RWPE1 (cell line): ENCODE measurements at regions not wholly inside any gene's neighbourhood (a gene's known extent, or its start where the extent isn't known, plus 50 kb on each side); places are given as distances from the start of the nearest gene placed in this dataset.

Source experiments
- CTCF ChIA-PET: fragments of 350-600 bp; sonication (Branson Sonifier 250); formaldehyde crosslinking; extraction: SDS; loops from one replicate; lab custom pipeline; 2021; lab: Yijun Ruan, JAX
- POLR2A ChIA-PET: fragments of 400-600 bp; formaldehyde crosslinking; extraction: SDS; loops from one replicate; lab custom pipeline; 2020; ENCODE audit warnings: antibody characterized with exemption; ENCODE audit not compliant: low non-redundant PET; lab: Yijun Ruan, JAX
- DNase-seq: peaks from one replicate; pipeline ENCODE4 v3.0.0; 2012; ENCODE audit warnings: low spot score
- H3K27ac ChIP-seq: fragments of 450-650 bp; 2 replicates; pipeline ENCODE4 v1.5.1; 2017
- TF ChIP-seq, protein P1 (sequence below): fragments of 450-650 bp; conservative IDR thresholded peaks from 2 replicates; pipeline ENCODE4 v1.5.1; 2017; ENCODE audit warnings: low read depth, mild to moderate bottlenecking

GRCh38 chr13:83955011-83955410, 72.7 kb upstream of the SLITRK1 start:
- POLR2A ChIA-PET: no interaction called here
- CTCF ChIA-PET: no interaction called here
- no peak for DNase-seq
- H3K27ac ChIP-seq: no peak overlapping the region
- TF ChIP-seq, protein P1, sequence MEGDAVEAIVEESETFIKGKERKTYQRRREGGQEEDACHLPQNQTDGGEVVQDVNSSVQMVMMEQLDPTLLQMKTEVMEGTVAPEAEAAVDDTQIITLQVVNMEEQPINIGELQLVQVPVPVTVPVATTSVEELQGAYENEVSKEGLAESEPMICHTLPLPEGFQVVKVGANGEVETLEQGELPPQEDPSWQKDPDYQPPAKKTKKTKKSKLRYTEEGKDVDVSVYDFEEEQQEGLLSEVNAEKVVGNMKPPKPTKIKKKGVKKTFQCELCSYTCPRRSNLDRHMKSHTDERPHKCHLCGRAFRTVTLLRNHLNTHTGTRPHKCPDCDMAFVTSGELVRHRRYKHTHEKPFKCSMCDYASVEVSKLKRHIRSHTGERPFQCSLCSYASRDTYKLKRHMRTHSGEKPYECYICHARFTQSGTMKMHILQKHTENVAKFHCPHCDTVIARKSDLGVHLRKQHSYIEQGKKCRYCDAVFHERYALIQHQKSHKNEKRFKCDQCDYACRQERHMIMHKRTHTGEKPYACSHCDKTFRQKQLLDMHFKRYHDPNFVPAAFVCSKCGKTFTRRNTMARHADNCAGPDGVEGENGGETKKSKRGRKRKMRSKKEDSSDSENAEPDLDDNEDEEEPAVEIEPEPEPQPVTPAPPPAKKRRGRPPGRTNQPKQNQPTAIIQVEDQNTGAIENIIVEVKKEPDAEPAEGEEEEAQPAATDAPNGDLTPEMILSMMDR: no peak

GRCh38 chr13:83953916-83954315, 71.6 kb upstream of the SLITRK1 start:
- POLR2A ChIA-PET: no interaction called here
- CTCF ChIA-PET: interaction anchor here (0.6 kb wide), 1 partner anchor 175 kb away, joined by 3 read pairs; no protein-coding TSS in a partner anchor
- TF ChIP-seq, protein P1: no peak
- H3K27ac ChIP-seq: no peak overlapping the region
- no peak for DNase-seq

GRCh38 chr13:83950293-83950692, 68.0 kb upstream of the SLITRK1 start:
- CTCF ChIA-PET: interaction anchor here (0.6 kb wide), 1 partner anchor 67 kb away, joined by 4 read pairs; no protein-coding TSS in a partner anchor
- no peak for DNase-seq
- H3K27ac ChIP-seq: no peak overlapping the region
- POLR2A ChIA-PET: no interaction called here
- TF ChIP-seq, protein P1: no peak

DNA sequence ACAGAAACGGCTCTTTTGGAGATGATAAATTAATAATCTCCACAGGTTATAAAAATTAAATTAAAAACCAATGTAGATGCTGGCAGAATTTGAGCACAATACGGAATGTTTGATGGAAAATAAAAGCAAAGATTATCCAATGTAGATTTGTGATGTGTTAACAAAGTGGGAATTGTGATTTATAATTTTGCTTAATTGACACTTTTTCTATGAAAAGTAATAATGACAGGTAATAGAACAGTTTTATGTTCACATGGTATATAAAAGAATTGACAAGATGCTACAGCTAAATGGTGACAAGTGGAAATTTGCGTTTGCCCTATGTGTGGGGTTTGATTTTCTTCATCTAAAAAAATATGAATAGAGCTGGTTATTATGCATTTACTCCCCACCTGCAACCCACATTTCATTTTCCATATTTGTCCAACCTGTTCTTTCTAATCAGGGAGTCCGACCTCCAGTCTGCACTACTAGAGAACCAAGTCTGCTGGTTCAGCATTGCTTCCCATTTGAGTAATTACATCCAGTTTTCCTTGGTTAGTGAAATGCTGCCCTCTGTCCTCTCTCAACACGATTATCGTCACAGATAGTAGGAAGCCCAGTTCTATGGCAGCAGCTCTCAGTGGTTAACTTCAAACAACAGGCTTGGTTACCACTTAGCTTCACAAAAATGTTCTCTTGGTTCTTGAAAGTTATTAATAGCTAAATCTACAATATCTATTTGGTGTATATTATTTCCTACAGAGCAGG, 61.4 kb upstream of the SLITRK1 start:
- CTCF ChIA-PET: interaction anchor here (1.2 kb wide), 1 partner anchor 955 kb away, joined by 4 read pairs; no protein-coding TSS in a partner anchor
- DNase-seq: no peak
- POLR2A ChIA-PET: no interaction called here

DNA sequence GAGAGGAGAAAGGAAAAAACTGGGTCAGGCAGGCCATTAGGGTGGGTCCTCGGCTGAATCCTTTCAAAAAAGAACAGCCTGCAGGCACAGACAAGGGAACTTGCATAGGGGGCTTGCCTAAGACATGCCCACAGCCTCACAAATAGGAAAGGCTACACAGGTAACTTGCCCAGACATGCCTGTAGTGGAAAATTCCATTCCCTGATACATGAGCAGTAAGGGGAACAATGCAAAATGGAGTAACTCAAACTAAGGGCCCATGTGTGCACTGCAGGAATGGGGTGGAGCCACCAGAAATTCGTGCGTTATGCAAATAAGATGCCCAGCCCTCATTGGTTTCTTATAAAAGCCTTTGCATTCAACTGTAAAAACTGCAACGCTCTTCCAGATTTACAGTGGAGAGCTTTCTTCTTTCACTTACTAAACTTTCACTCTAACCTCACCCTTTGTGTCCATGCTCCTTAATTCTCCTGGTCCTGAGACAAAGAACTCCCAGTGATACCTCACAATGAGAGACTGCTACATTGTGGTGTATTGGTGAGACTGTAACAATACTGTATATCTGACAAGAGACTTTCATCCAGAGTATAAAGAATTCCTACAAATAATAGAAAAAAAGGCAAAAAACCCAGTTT, 59.5 kb upstream of the SLITRK1 start:
- ChIA-PET POLR2A (no interaction called here), CTCF (interaction anchor here (0.6 kb wide), 1 partner anchor 25 kb away, joined by 3 read pairs; no protein-coding TSS in a partner anchor)
- DNase-seq: peak; percentile 13
- H3K27ac ChIP-seq: peak overlapping the region; percentile 77
- TF ChIP-seq, protein P1: no peak

More for the DNA sequence above, 61.4 kb upstream of the SLITRK1 start:
- no peak overlapping the region for H3K27ac ChIP-seq
- TF ChIP-seq, protein P1: no peak

GRCh38 chr13:83940742-83941141, 58.5 kb upstream of the SLITRK1 start:
- DNase-seq: peak; percentile 52
- ChIA-PET POLR2A (no interaction called here), CTCF (no interaction called here)
- H3K27ac ChIP-seq: no peak overlapping the region
- TF ChIP-seq, protein P1: no peak
